Activated T-helper 1 cell treated with anti-CD3 and anti-CD28 coated beads, Interleukin-12 subunit alpha, Interleukin-12 subunit beta, Interleukin-2, Interleukin-4 antibody, amounts not matched to agents 30 ng/mL and 10 ng/mL and 1 ng/mL, durations not matched to agents 14 hours and 24 hours and 36 hours (primary cell): ENCODE measurements at regions not wholly inside any gene's neighbourhood (a gene's known extent, or its start where the extent isn't known, plus 50 kb on each side); places are given as distances from the start of the nearest gene placed in this dataset.

Experiments used
- DNase-seq: peaks from one replicate; pipeline ENCODE4 v3.0.0; 2021; ENCODE audit warnings: low spot score
- H3K27ac Mint-ChIP-seq: one replicate; pipeline ENCODE4 v1.8.0; 2021; ENCODE audit warnings: mild to moderate bottlenecking, mixed read lengths
- H3K27me3 Mint-ChIP-seq: one replicate; pipeline ENCODE4 v1.8.0; 2022; ENCODE audit warnings: mild to moderate bottlenecking, moderate library complexity, mixed read lengths; ENCODE audit not compliant: insufficient read depth
- H3K36me3 Mint-ChIP-seq: one replicate; pipeline ENCODE4 v1.8.0; 2021; ENCODE audit warnings: low read depth, mixed read lengths
- H3K4me1 Mint-ChIP-seq: one replicate; pipeline ENCODE4 v1.8.0; 2021; ENCODE audit warnings: low read depth, mixed read lengths
- H3K4me3 Mint-ChIP-seq: one replicate; pipeline ENCODE4 v1.8.0; 2021; ENCODE audit warnings: mild to moderate bottlenecking, moderate library complexity, mixed read lengths
- H3K9me3 Mint-ChIP-seq: one replicate; pipeline ENCODE4 v1.8.0; 2021; ENCODE audit warnings: mixed read lengths
- intact Hi-C: fragments of 100-400 bp; cut with micrococcal nuclease; formaldehyde crosslinking; loops from one replicate; pipeline ENCODE4 v1.15.1; 2024

GRCh38 chr20:12775041-12775440 lies 233.7 kb upstream of the SPTLC3 start:
- intact Hi-C loops: no loop called here
- no peak for DNase-seq
- Mint-ChIP-seq H3K27me3 (no peaks in the 10 kb centered on the region), H3K36me3 (no peaks in the 10 kb centered on the region), H3K9me3 (no peaks in the 10 kb centered on the region), H3K27ac (no peak overlapping the region), H3K4me3 (no peak overlapping the region), H3K4me1 (no peaks in the 10 kb centered on the region)

GRCh38 chr20:12777016-12777415 lies 231.8 kb upstream of the SPTLC3 start:
- Mint-ChIP-seq H3K4me1 (no peaks in the 10 kb centered on the region), H3K4me3 (no peak overlapping the region), H3K36me3 (no peaks in the 10 kb centered on the region), H3K27ac (no peak overlapping the region), H3K27me3 (no peaks in the 10 kb centered on the region), H3K9me3 (no peaks in the 10 kb centered on the region)
- intact Hi-C loops: no loop called here
- DNase-seq: no peak

- Mint-ChIP-seq H3K9me3 (no peaks in the 10 kb centered on the region), H3K27ac (no peak overlapping the region), H3K27me3 (no peaks in the 10 kb centered on the region), H3K4me1 (no peaks in the 10 kb centered on the region), H3K36me3 (no peaks in the 10 kb centered on the region), H3K4me3 (no peak overlapping the region)
- DNase-seq: no peak
- intact Hi-C loops: no loop called here
Measured at GRCh38 chr20:12786276-12786675, 222.5 kb upstream of the SPTLC3 start.

- Mint-ChIP-seq H3K4me1 (no peaks in the 10 kb centered on the region), H3K27me3 (no peaks in the 10 kb centered on the region), H3K27ac (no peak overlapping the region), H3K9me3 (no peaks in the 10 kb centered on the region), H3K4me3 (no peak overlapping the region), H3K36me3 (no peaks in the 10 kb centered on the region)
- intact Hi-C loops: no loop called here
- no peak for DNase-seq
Measured at GRCh38 chr20:12788632-12789299, 220.0 kb upstream of the SPTLC3 start.

- H3K4me3 Mint-ChIP-seq: no peak overlapping the region
Measured at GRCh38 chr20:12790859-12791258, 217.9 kb upstream of the SPTLC3 start.

GRCh38 chr20:12798286-12798685 lies 210.5 kb upstream of the SPTLC3 start:
- Mint-ChIP-seq H3K36me3 (no peaks in the 10 kb centered on the region), H3K4me3 (no peak overlapping the region), H3K9me3 (no peaks in the 10 kb centered on the region), H3K27me3 (no peaks in the 10 kb centered on the region), H3K4me1 (no peaks in the 10 kb centered on the region), H3K27ac (no peak overlapping the region)
- intact Hi-C loops: no loop called here
- no peak for DNase-seq

More at GRCh38 chr20:12790859-12791258, 217.9 kb upstream of the SPTLC3 start:
- no peak for DNase-seq
- H3K9me3 Mint-ChIP-seq: no peaks in the 10 kb centered on the region
- H3K4me1 Mint-ChIP-seq: no peaks in the 10 kb centered on the region
- H3K27me3 Mint-ChIP-seq: no peaks in the 10 kb centered on the region
- H3K36me3 Mint-ChIP-seq: no peaks in the 10 kb centered on the region
- H3K27ac Mint-ChIP-seq: no peak overlapping the region
- intact Hi-C loops: no loop called here

- no peaks in the 10 kb centered on the region for H3K4me1 Mint-ChIP-seq
- intact Hi-C loops: no loop called here
- H3K4me3 Mint-ChIP-seq: no peak overlapping the region
- no peak for DNase-seq
- H3K9me3 Mint-ChIP-seq: peaks cover 29% of the 10 kb centered on the region
- peaks cover 2% of the 10 kb centered on the region for H3K27me3 Mint-ChIP-seq
- H3K36me3 Mint-ChIP-seq: no peaks in the 10 kb centered on the region
- no peak overlapping the region for H3K27ac Mint-ChIP-seq
Measured at GRCh38 chr20:12808006-12808567, 200.7 kb upstream of the SPTLC3 start.

- H3K36me3 Mint-ChIP-seq: no peaks in the 10 kb centered on the region
- H3K4me3 Mint-ChIP-seq: no peak overlapping the region
- DNase-seq: no peak
- no peaks in the 10 kb centered on the region for H3K27me3 Mint-ChIP-seq
- intact Hi-C loops: no loop called here
- no peaks in the 10 kb centered on the region for H3K4me1 Mint-ChIP-seq
- no peak overlapping the region for H3K27ac Mint-ChIP-seq
- peaks cover 8% of the 10 kb centered on the region for H3K9me3 Mint-ChIP-seq
Measured at GRCh38 chr20:12815231-12815768, 193.5 kb upstream of the SPTLC3 start.

- H3K9me3 Mint-ChIP-seq: peaks cover 6% of the 10 kb centered on the region
- H3K27me3 Mint-ChIP-seq: no peaks in the 10 kb centered on the region
- no peaks in the 10 kb centered on the region for H3K36me3 Mint-ChIP-seq
- no peak overlapping the region for H3K27ac Mint-ChIP-seq
- H3K4me1 Mint-ChIP-seq: no peaks in the 10 kb centered on the region
- intact Hi-C loops: no loop called here
- no peak for DNase-seq
- H3K4me3 Mint-ChIP-seq: no peak overlapping the region
Measured at GRCh38 chr20:12815778-12816408, 192.9 kb upstream of the SPTLC3 start.

GRCh38 chr20:12821249-12821648 lies 187.5 kb upstream of the SPTLC3 start:
- no peaks in the 10 kb centered on the region for H3K36me3 Mint-ChIP-seq
- H3K4me1 Mint-ChIP-seq: no peaks in the 10 kb centered on the region
- no peak for DNase-seq
- no peaks in the 10 kb centered on the region for H3K9me3 Mint-ChIP-seq
- H3K4me3 Mint-ChIP-seq: no peak overlapping the region
- no peaks in the 10 kb centered on the region for H3K27me3 Mint-ChIP-seq
- no peak overlapping the region for H3K27ac Mint-ChIP-seq
- intact Hi-C loops: no loop called here

- H3K36me3 Mint-ChIP-seq: no peaks in the 10 kb centered on the region
- no peak overlapping the region for H3K27ac Mint-ChIP-seq
- DNase-seq: no peak
- H3K4me1 Mint-ChIP-seq: no peaks in the 10 kb centered on the region
- no peaks in the 10 kb centered on the region for H3K27me3 Mint-ChIP-seq
- intact Hi-C loops: no loop called here
- H3K4me3 Mint-ChIP-seq: no peak overlapping the region
- no peaks in the 10 kb centered on the region for H3K9me3 Mint-ChIP-seq
Measured at GRCh38 chr20:12823734-12824133, 185.0 kb upstream of the SPTLC3 start.

GRCh38 chr20:12824328-12825225 lies 184.2 kb upstream of the SPTLC3 start:
- intact Hi-C loops: no loop called here
- Mint-ChIP-seq H3K9me3 (no peaks in the 10 kb centered on the region), H3K36me3 (no peaks in the 10 kb centered on the region), H3K4me3 (no peak overlapping the region), H3K4me1 (no peaks in the 10 kb centered on the region), H3K27ac (no peak overlapping the region), H3K27me3 (no peaks in the 10 kb centered on the region)
- DNase-seq: no peak

- H3K27me3 Mint-ChIP-seq: no peaks in the 10 kb centered on the region
- H3K36me3 Mint-ChIP-seq: no peaks in the 10 kb centered on the region
- intact Hi-C loops: no loop called here
- H3K4me3 Mint-ChIP-seq: no peak overlapping the region
- no peak for DNase-seq
- no peak overlapping the region for H3K27ac Mint-ChIP-seq
- H3K4me1 Mint-ChIP-seq: no peaks in the 10 kb centered on the region
- H3K9me3 Mint-ChIP-seq: no peaks in the 10 kb centered on the region
Measured at GRCh38 chr20:12825226-12825595, 183.6 kb upstream of the SPTLC3 start.
